Fibroblast of pulmonary artery (primary cell): ENCODE measurements at regions not wholly inside any gene's neighbourhood (a gene's known extent, or its start where the extent isn't known, plus 50 kb on each side); places are given as distances from the start of the nearest gene placed in this dataset.

Experiments
- DNase-seq: peaks from one replicate; pipeline ENCODE4 v3.0.0-alpha.2; 2010; ENCODE audit warnings: low read depth
- H3K4me3 ChIP-seq: replicated peaks from 2 replicates; pipeline ENCODE4 v1.5.1; 2011; ENCODE audit warnings: low read depth, mild to moderate bottlenecking, control low read depth, low read length, moderate library complexity
- CTCF ChIP-seq: IDR thresholded peaks from 2 replicates; pipeline ENCODE4 v1.5.1; 2011; ENCODE audit warnings: mild to moderate bottlenecking, control low read depth, low read length, inconsistent platforms; ENCODE audit errors: missing control alignments

- DNase-seq, result no peak
- TF ChIP-seq CTCF, result no peak
- no peak overlapping the region for H3K4me3 ChIP-seq
These were observed 943.1 kb upstream of the WWC1 start for GRCh38 chr5:167348251-167348926.

- DNase-seq, result no peak
- H3K4me3 ChIP-seq, result no peak overlapping the region
- TF ChIP-seq CTCF, result no peak
These were observed 942.5 kb upstream of the WWC1 start for GRCh38 chr5:167348980-167349379.

- TF ChIP-seq CTCF, result no peak
- no peak overlapping the region for H3K4me3 ChIP-seq
- no peak for DNase-seq
These were observed 940.1 kb upstream of the WWC1 start for GRCh38 chr5:167351316-167351715.

- no peak overlapping the region for H3K4me3 ChIP-seq
- no peak for TF ChIP-seq CTCF
- DNase-seq, result no peak
These were observed 938.6 kb upstream of the WWC1 start for GRCh38 chr5:167352801-167353200.

GRCh38 chr5:167355346-167355745 is 936.1 kb upstream of the WWC1 start:
- no peak overlapping the region for H3K4me3 ChIP-seq
- TF ChIP-seq CTCF, result no peak
- no peak for DNase-seq

- TF ChIP-seq CTCF, result no peak
- no peak for DNase-seq
- no peak overlapping the region for H3K4me3 ChIP-seq
These were observed 935.1 kb upstream of the WWC1 start for GRCh38 chr5:167356374-167356773.

GRCh38 chr5:167358868-167359492 is 932.5 kb upstream of the WWC1 start:
- no peak for DNase-seq
- H3K4me3 ChIP-seq, result no peak overlapping the region
- TF ChIP-seq CTCF, result no peak
